H1 (cell line): ENCODE measurements at regions not wholly inside any gene's neighbourhood (a gene's known extent, or its start where the extent isn't known, plus 50 kb on each side); places are given as distances from the start of the nearest gene placed in this dataset.

ENCODE experiments used
- HDAC2 ChIP-seq, 2 experiments: fragments of 300-600 bp in 1 of 2; sonication (generic) in 1 of 2; IDR thresholded peaks; 2 replicates each; pipeline ENCODE4 v1.6.1; 2011 to 2012; ENCODE audit warnings: low read depth in 2 of 2, low read length in 2 of 2, mild to moderate bottlenecking in 2 of 2, moderate library complexity in 2 of 2, borderline replicate concordance in 1 of 2, inconsistent platforms in 1 of 2
- KDM1A ChIP-seq: fragments of 200-600, 300-600 bp; sonication (generic); IDR thresholded peaks from 2 replicates; pipeline ENCODE4 v1.7.1; 2016; ENCODE audit warnings: mild to moderate bottlenecking, low read length, borderline replicate concordance
- KDM4A ChIP-seq: IDR thresholded peaks from one replicate; pipeline ENCODE4 v1.7.1; 2012; ENCODE audit warnings: low read depth, mild to moderate bottlenecking, moderate library complexity, low read length, inconsistent platforms; ENCODE audit not compliant: severe bottlenecking
- MAFK ChIP-seq: IDR thresholded peaks from 2 replicates; pipeline ENCODE4 v1.6.1; 2012; ENCODE audit warnings: low read depth, mild to moderate bottlenecking, improper control_type of control experiment, low read length
- RAD21 ChIP-seq, 2 experiments: IDR thresholded peaks in 1 of 2; conservative IDR thresholded peaks in 1 of 2; 2 replicates each; pipeline ENCODE4 v1.6.1; 2011; ENCODE audit warnings: low read depth in 2 of 2, low read length in 2 of 2, improper control_type of control experiment in 1 of 2, inconsistent platforms in 1 of 2, mild to moderate bottlenecking in 1 of 2, moderate library complexity in 1 of 2

- TF ChIP-seq KDM4A (no peak), MAFK (no peak), KDM1A (no peak), HDAC2 (IDR thresholded peaks at IDR 0.05; ENCODE audit: borderline replicate concordance in 1 of 2, low read depth in 2 of 2, low read length in 2 of 2) (no peak), RAD21 (IDR thresholded peaks at IDR 0.05 in 1 of 2, conservative IDR thresholded peaks at IDR 0.05 in 1 of 2; ENCODE audit: low read depth in 2 of 2, low read length in 2 of 2) (no peak)
Measured at GRCh38 chr6:4344317-4344899, 209.0 kb upstream of the ECI2 start (continued).
